Loucy (cell line): ENCODE measurements at regions not wholly inside any gene's neighbourhood (a gene's known extent, or its start where the extent isn't known, plus 50 kb on each side); places are given as distances from the start of the nearest gene placed in this dataset.

ENCODE experiments used
- CTCF ChIP-seq: fragments of 200-600 bp; sonication (generic); conservative IDR thresholded peaks from 2 replicates; pipeline ENCODE4 v1.5.1; 2014; ENCODE audit warnings: mild to moderate bottlenecking, antibody characterized with exemption, low read length
- EZH2phosphoT487 ChIP-seq: fragments of 200-600 bp; IDR thresholded peaks from 2 replicates; pipeline ENCODE4 v1.6.1; 2018; ENCODE audit warnings: antibody characterized with exemption, mild to moderate bottlenecking, moderate library complexity, borderline replicate concordance

DNA sequence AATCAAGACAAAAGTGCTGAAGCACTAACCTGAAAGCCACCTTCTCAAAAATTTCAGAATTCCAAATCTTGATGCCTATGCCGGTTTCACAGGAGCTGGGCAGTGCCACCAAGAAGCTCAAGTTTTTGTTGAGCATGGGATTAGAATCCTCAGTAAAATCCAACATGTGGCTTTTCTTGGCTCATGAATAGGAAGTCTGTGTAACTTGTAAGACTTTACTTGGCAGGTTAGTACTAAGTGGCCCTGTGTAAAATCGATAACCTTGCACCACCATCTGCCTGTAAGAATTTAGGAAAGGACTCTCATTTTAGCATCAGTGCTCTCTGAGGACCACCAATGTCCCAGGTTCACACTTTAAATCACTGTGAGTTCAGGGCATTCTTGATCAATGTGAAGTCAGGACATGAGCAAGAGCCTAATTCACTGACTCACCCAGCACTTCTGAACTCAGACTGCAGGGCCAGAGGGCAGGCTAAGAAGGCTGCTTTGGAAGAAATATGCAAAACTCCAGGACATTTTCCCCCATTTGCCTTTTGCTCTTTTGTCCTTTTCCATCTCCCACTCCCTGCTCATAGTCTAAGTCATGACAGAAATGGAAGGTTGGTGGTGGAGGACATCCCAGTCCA, 113.2 kb downstream of the EDN1 start:
- TF ChIP-seq CTCF (no peak), EZH2phosphoT487 (no peak)
